HG03558 (cell line): ENCODE measurements at regions not wholly inside any gene's neighbourhood (a gene's known extent, or its start where the extent isn't known, plus 50 kb on each side); places are given as distances from the start of the nearest gene placed in this dataset.
"Not testable (repeated sequence)": the region's sequence is repeated elsewhere in the genome, so short reads cannot be mapped to it uniquely, and the experiment has no call there.

Experiments used
- ATAC-seq: cut with Tn5 transposase; IDR thresholded peaks from one replicate; pipeline ENCODE4 v1.9.1; 2021; ENCODE audit warnings: moderate number of reproducible peaks; ENCODE audit not compliant: unreplicated experiment; ENCODE audit errors: extremely low read depth

DNA sequence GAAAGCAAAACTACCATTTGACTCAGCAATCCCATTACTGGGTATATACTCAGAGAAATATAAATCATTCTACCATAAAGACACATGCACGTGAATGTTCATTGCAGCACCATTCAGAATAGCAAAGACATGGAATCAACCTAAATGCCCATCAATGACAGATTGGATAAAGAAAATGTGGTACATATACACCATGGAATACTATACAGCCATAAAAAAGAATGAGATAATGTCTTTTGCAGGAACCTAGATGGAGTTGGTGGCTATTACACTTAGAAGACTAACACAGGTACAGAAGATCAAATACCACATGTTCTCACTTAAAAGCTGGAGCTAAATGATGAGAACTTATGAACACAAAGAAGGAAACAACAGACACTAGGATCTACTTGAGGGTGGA is 647.1 kb downstream of the MAT2B start:
- not testable (repeated sequence) for ATAC-seq

GRCh38 chr5:164153469-164154172 is 648.2 kb downstream of the MAT2B start:
- no peak for ATAC-seq

DNA sequence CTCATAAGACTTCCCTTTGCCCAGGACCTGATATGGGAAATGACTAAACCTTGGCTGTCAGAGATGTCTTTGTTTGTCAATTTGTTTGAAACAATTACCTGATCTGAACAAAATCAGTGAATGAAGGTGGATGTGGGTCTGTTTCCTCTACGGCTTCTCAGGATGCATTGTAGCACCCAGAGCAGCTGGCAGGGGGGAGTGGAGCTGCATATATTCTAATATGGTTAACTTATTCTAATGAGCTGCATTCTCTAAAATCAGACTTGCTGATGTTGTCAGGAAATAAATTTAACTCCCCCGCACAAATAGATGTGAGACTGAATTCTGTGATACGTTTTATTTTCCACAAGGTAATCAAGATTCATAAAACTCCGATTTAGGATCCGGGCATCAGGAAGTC is 665.4 kb downstream of the MAT2B start:
- no peak for ATAC-seq

- no peak for ATAC-seq
These were observed 669.7 kb downstream of the MAT2B start for GRCh38 chr5:164175083-164175482.

DNA sequence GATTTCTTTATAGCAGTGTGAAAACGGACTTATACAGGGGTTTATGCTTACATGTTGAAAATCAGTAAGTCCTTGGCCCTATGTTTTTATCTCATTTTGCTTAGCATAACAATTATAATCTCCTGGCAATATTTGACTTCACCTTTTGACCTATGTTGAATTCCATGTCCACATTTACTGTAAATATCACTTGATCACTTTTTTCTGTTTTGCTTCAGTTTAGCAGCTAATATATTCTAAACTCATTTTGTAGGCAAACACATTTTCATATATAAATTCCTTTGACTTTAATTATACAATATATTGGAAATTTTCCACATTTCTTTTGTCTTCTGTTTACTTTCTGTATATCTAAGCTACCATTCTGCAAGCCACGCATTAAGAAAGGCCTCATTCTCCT is 674.0 kb downstream of the MAT2B start:
- no peak for ATAC-seq

GRCh38 chr5:164181604-164182003 is 676.2 kb downstream of the MAT2B start:
- ATAC-seq = no peak

DNA sequence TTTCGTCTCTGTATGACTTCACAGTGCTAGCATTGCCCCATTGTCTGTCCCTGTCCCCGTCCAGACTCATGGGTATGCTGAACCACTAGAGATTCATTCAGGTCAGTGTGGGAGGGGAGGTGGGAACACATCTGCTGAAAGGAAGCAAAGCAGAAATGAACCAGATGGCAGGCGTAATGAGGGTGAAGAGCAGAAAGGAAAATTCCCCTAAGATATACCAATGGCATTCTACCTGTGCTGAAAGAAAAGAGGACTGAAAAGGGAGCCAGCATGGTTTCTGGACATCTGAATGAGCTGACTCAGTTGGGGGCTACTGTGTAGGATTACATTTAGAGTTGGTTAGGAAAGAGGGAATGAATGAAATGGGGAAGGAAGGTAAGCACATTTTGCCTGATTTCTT is 678.7 kb downstream of the MAT2B start:
- no peak for ATAC-seq

- ATAC-seq = no peak
These were observed 679.6 kb downstream of the MAT2B start for GRCh38 chr5:164185000-164185399.

GRCh38 chr5:164186550-164186949 is 681.1 kb downstream of the MAT2B start:
- no peak for ATAC-seq

DNA sequence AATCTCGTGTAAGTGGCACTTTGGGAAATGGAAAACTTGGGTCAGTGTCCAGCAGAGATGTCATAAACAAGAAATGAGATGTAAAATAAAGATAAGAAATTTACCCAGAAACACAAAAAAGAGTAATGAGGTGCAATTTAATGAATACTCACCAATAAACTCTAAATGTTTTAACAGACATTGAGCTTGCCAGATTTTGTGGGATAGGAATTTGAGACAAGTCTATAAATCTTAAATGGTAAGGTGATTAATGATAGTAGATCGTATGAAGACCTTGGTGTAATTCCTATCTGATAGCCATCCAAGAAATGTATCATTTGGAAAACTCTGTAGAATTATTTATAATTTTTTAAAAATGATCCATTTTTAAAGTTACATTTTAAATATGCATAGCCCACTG is 682.4 kb downstream of the MAT2B start:
- ATAC-seq = no peak

DNA sequence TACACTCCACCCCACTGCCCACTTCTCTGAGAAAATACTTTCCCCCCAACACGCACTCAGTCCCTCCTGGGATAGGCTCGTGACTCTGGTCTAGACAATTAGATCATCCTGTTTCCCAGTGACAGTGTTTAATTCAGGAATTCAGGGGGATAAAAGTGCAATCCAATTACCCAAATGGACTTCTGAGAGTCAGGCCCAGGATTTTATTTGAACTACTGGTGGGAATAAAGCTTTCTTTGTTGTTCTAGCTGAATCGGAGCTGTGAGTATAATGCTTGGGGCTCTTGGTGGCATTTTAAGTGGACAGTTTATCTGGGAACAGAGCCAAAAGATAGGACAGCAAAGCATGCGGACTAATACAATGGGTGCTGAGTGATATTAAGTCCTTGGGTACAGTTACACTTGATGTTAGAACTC is 683.3 kb downstream of the MAT2B start:
- ATAC-seq = no peak

GRCh38 chr5:164191240-164191639 is 685.8 kb downstream of the MAT2B start:
- ATAC-seq = no peak

- ATAC-seq = no peak
These were observed 696.9 kb downstream of the MAT2B start for GRCh38 chr5:164202338-164202737.

GRCh38 chr5:164203581-164204225 is 698.3 kb downstream of the MAT2B start:
- no peak for ATAC-seq

DNA sequence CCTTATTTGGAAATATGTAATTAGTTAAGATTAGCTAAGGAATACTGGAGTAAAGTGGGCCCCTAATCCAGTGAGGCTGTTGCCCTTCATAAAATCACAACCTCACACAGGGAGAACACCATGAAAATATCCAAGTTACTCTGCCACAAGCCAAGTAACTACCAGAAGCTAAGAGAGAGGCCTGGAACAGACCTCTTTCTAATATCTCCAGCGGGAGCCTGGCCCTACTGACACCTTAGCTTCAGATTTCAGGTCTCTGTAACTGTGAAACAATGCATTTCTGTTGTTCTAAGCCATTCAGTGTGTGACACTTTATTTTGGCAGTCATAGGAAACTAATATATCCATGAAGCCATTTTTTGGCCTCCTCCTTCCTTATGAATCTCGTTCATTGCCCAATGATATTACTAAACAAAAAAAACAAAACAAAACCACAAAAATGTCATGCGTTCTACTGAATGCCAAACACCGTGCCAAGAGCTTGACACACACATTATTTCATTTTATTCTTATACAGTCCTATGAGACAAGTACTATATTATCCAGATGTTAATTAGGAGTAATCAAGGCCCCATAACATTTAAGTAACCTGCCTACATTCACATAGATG is 699.0 kb downstream of the MAT2B start:
- no peak for ATAC-seq

DNA sequence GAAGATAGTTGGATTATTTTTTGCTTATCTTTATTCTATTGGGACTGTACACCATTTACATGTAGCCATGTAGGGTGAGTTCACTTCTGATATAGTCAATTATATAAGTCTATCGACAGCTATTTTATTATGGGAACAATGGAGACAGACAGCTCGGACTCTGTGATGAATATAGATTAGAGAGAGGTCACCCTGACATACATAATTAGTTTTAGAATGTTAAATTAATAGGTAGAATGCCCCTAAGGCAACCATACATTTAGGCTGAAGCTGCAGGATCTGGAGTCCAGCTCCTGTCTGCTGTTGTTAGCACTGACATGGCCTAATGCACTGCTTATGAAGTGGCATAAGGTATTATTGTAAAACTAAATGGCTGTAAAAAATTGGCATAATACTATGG is 700.8 kb downstream of the MAT2B start:
- no peak for ATAC-seq

GRCh38 chr5:164207646-164208045 is 702.2 kb downstream of the MAT2B start:
- ATAC-seq = no peak

- ATAC-seq = no peak
These were observed 705.1 kb downstream of the MAT2B start for GRCh38 chr5:164210491-164210890.

DNA sequence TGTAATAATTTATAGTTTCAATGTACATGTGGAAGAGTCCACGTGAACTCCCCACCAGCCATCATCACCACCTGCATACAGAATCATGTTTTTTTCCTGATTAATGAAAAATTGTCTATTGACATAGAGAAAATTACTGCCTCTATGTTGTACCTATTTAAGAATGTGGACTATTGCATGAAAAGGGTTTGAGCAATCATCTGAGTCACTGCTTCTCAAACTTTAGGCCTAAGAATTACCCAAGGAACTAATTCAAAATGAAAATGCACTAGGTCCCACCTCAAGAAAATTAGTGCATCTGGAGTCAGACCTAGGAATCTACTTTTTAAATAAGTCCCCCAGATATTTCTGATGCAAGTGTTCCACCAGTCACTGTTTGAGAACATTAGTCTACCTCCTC is 709.3 kb downstream of the MAT2B start:
- no peak for ATAC-seq

- no peak for ATAC-seq
These were observed 712.0 kb downstream of the MAT2B start for GRCh38 chr5:164217464-164217863.

DNA sequence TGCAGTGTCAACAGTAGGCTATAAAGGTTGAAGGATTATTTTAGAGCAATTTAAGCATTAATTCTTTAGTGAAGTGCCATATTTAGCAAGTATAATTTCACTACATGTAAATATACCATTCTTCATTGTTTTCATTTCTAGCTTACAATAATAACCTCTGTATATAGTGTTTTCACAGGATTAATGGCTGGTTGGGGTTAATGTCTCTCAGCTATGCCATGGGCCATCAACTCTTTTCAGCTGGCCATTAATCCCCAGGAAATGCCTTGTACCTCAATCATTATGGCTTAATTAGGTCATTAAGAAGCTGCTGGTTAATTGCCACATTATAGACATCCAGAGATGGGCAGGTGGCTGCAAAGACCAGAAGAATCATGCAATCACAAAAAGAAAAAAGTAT is 715.1 kb downstream of the MAT2B start:
- no peak for ATAC-seq

DNA sequence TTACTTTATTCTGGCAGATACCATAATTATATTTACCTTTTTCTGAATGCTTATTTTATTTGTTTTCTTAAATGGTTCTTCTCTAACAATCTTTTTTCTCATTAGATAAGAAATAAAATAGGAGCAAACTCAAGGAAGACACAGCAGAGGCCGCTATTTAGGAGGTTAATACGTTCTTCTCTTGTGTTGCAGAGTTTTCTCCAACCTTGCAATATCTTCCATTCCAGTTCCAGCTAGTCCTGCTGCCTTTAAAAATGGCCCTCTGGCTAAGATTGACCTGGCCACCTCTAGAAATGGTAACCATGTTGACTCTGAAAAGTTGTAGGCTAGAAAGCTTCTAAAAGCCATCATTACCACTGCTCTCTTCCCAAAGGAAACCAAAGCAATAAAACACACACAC is 718.8 kb downstream of the MAT2B start:
- no peak for ATAC-seq
